Ovary (tissue), 3 donors: ENCODE measurements at regions not wholly inside any gene's neighbourhood (a gene's known extent, or its start where the extent isn't known, plus 50 kb on each side); places are given as distances from the start of the nearest gene placed in this dataset.

ENCODE experiments used
- EP300 ChIP-seq: sonication (generic); formaldehyde crosslinking; IDR thresholded peaks from one replicate; pipeline ENCODE4 v1.6.1; 2017; ENCODE audit warnings: antibody characterized with exemption
- POLR2A ChIP-seq: fragments of 450-650 bp; IDR thresholded peaks from one replicate; pipeline ENCODE4 v1.6.1; 2017; ENCODE audit warnings: antibody characterized with exemption, mild to moderate bottlenecking, moderate library complexity
- TF ChIP-seq, protein P1 (sequence below), 3 donors: fragments of 450-650 bp in 2 of 3; fragments of 200-600 bp in 1 of 3; IDR thresholded peaks; one replicate each; pipeline versions ENCODE4 v1.5.1 to v1.8.0; 2016 to 2022; ENCODE audit warnings: antibody characterized with exemption in 3 of 3, mild to moderate bottlenecking in 1 of 3
- donor health status: DM: no; HTN: no; CAD: no.

DNA sequence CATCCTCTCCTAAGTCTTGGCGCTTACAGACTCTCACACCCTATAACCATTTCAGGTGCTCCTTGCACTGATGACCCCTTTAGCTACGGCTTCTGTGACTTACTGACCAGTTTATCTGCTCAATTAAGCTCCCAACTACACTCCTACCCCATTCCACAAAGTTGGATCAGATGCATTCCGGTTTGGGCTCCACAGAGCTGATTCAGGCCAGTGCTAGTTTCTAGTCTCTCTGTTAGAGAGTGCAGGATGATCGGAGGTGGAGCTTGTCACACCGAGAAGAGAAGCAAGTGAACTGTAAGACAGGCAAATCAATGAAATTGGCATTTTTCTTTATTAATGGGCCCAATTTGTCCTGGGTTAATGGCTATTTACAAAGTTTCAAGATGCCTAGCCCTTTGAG is 436.8 kb upstream of the CADM1 start:
- TF ChIP-seq, protein P1, sequence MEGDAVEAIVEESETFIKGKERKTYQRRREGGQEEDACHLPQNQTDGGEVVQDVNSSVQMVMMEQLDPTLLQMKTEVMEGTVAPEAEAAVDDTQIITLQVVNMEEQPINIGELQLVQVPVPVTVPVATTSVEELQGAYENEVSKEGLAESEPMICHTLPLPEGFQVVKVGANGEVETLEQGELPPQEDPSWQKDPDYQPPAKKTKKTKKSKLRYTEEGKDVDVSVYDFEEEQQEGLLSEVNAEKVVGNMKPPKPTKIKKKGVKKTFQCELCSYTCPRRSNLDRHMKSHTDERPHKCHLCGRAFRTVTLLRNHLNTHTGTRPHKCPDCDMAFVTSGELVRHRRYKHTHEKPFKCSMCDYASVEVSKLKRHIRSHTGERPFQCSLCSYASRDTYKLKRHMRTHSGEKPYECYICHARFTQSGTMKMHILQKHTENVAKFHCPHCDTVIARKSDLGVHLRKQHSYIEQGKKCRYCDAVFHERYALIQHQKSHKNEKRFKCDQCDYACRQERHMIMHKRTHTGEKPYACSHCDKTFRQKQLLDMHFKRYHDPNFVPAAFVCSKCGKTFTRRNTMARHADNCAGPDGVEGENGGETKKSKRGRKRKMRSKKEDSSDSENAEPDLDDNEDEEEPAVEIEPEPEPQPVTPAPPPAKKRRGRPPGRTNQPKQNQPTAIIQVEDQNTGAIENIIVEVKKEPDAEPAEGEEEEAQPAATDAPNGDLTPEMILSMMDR (IDR thresholded peaks at IDR 0.05), result no peak
- TF ChIP-seq POLR2A (no peak), EP300 (no peak)
